AG09319 (cell line): ENCODE measurements at regions not wholly inside any gene's neighbourhood (a gene's known extent, or its start where the extent isn't known, plus 50 kb on each side); places are given as distances from the start of the nearest gene placed in this dataset.

Experiments used
- DNase-seq: peaks from one replicate; pipeline ENCODE4 v3.0.0-alpha.2; 2010; ENCODE audit warnings: low read depth; ENCODE audit errors: extremely low read depth
- CTCF ChIP-seq: IDR thresholded peaks from 2 replicates; pipeline ENCODE4 v1.5.1; 2011; ENCODE audit warnings: low read depth, mild to moderate bottlenecking, inconsistent platforms, low read length, moderate library complexity

GRCh38 chr18:39753178-39753577, 2187.6 kb upstream of the CELF4 start:
- TF ChIP-seq CTCF = no peak
- DNase-seq = no peak

GRCh38 chr18:39752351-39752750, 2186.8 kb upstream of the CELF4 start:
- TF ChIP-seq CTCF = no peak
- DNase-seq = no peak

GRCh38 chr18:39751921-39752320, 2186.3 kb upstream of the CELF4 start:
- DNase-seq = no peak

GRCh38 chr18:39751161-39751560, 2185.6 kb upstream of the CELF4 start:
- DNase-seq = no peak
- no peak for TF ChIP-seq CTCF

More at GRCh38 chr18:39751921-39752320, 2186.3 kb upstream of the CELF4 start:
- TF ChIP-seq CTCF = no peak

- no peak for DNase-seq
- TF ChIP-seq CTCF = no peak
These were observed 2183.6 kb upstream of the CELF4 start for GRCh38 chr18:39749154-39749553.

DNA sequence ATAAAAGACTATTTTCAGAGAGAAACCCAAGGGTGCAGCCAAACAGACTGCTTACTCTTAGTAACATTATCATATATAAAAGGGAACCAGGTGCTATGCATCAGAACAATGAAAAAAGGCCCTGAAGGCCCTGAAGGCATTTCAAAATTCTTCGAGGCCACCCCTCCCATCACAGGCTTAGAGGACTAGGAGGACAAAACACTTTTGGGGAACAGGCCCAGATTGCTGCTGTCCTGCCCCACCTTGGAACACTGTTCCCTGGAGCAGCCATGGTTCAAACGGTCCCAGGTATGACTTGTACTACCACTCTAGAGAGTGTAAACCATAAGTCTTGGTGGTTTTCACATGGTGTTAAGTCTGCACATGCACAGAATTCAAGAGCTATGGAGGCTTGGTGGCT, 2183.1 kb upstream of the CELF4 start:
- TF ChIP-seq CTCF = no peak

DNA sequence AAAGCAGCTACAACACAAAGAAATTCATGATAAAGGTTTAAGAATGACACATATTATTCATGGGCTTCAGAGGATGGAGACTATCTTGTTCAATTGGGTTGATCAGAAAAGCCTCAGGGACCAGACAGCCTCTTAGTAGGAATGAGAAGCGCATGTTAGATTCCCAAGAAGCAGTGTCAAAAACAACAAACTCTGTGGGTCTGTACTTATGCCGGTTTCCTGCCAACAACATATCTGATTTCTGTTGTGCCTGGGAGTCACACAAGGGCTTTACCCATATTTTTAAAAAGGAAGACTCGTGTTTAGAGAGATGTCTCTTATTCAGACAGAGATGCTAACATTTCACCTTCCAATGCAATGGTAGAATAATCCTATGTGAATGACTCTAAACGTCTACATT, 2180.6 kb upstream of the CELF4 start:
- no peak for TF ChIP-seq CTCF
- DNase-seq = no peak

More for the DNA sequence above, 2183.1 kb upstream of the CELF4 start:
- DNase-seq = no peak
